Heart right ventricle (tissue), 16 donors: ENCODE measurements at regions not wholly inside any gene's neighbourhood (a gene's known extent, or its start where the extent isn't known, plus 50 kb on each side); places are given as distances from the start of the nearest gene placed in this dataset.

Experiments used
- ATAC-seq, 8 donors: fragments of 200-7000 bp; cut with Tn5 transposase; one replicate each; pipeline ENCODE4 v1.9.1; 2020; ENCODE audit warnings: mild to moderate bottlenecking in 8 of 8, moderate library complexity in 8 of 8, moderate number of reproducible peaks in 1 of 8
- DNase-seq, 2 donors: peaks; one replicate each; pipeline ENCODE4 v3.0.0-alpha.2; 2020
- H3K27ac ChIP-seq, 10 donors: fragments of 200-600 bp; sonication (generic) in 2 of 10; one replicate each; pipeline versions ENCODE4 v1.5.0 to v1.8.0; 2020 to 2022; ENCODE audit warnings: mild to moderate bottlenecking in 3 of 10
- H3K27me3 ChIP-seq, 7 donors: fragments of 200-600 bp; one replicate each; pipeline ENCODE4 v1.8.0; 2021 to 2022; ENCODE audit warnings: mild to moderate bottlenecking in 2 of 7
- H3K36me3 ChIP-seq, 9 donors: fragments of 200-600 bp; sonication (generic) in 1 of 9; one replicate each; pipeline versions ENCODE4 v1.5.0 to v1.8.0; 2020 to 2022; ENCODE audit warnings: mild to moderate bottlenecking in 2 of 9
- H3K4me1 ChIP-seq, 9 donors: fragments of 200-600 bp; sonication (generic) in 1 of 9; one replicate each; pipeline versions ENCODE4 v1.5.0 to v1.8.0; 2020 to 2022; ENCODE audit warnings: mild to moderate bottlenecking in 4 of 9
- H3K4me3 ChIP-seq, 10 donors: fragments of 200-600 bp; sonication (generic) in 2 of 10; one replicate each; pipeline versions ENCODE4 v1.5.0 to v1.8.0; 2020 to 2022; ENCODE audit warnings: mild to moderate bottlenecking in 7 of 10, moderate library complexity in 2 of 10
- H3K9me3 ChIP-seq, 11 donors: fragments of 200-600 bp in 10 of 11; sonication (generic) in 2 of 11; one replicate each; pipeline versions ENCODE4 v1.5.0 to v1.8.0; 2013 to 2022; ENCODE audit warnings: mild to moderate bottlenecking in 2 of 11, control low read depth in 1 of 11, moderate library complexity in 1 of 11
- WGBS, 2 donors: extraction: QIAGEN DNeasy Blood & Tissue Kit; methylation state at CpG; one replicate each; pipeline ENCODE4 v1.1.7; 2013; ENCODE audit warnings: inconsistent platforms in 1 of 2; 5-methylcytosine and 5-hydroxymethylcytosine counted together
- intact Hi-C, 10 donors: fragments of 100-400 bp; cut with DNase I; formaldehyde crosslinking; loops; one replicate each; pipeline versions ENCODE4 v1.11.1 to v1.14.2; 2022
- TF ChIP-seq, protein P1 (sequence below), 9 donors: fragments of 200-600 bp; sonication (generic) in 2 of 9; IDR thresholded peaks; one replicate each; pipeline versions ENCODE4 v1.5.0 to v1.8.0; 2021 to 2022; ENCODE audit warnings: antibody characterized with exemption in 9 of 9, mild to moderate bottlenecking in 5 of 9, moderate library complexity in 1 of 9
- donor health status: Arrhythmogenic right ventricular cardiomyopathy.
- donor health status: ischemic (EF 13 %, LVEDD 7.1; RV severe dilation, severe dysfunction).
- donor health status: healthy with polysubstance abuse.
- donor health status: DM: no; HTN: yes; CAD: no.
- donor health status: DM: no; HTN: no; CAD: no.
- donor health status: ischemic (EF 25% LVEDD 6.9; RV normal size, moderate dysfunction).
- donor health status: ischemic (EF 25% LVEDD 5.7; RV mildly dilated, moderate dysfunction).
- donor health status: healthy.
- donor health status: DM: yes; HTN: yes; CAD: no.
- donor health status: Ischemic cardiomyopathy.
- donor health status: ischemic (EF 35%, LVEDD 5.7; RV mildly dilated, moderate dysfunction).
- donor health status: nonischemic (EF 11% LVEDD 7.7; RV severe dilation, severe dysfunction).
- donor health status: DM: yes; HTN: yes; CAD: no.
- donor health status: PGD.
- donor health status: ischemic (EF 29% LVEDD 5.4; RV normal size, mild dysfunction).
- donor health status: nonischemic (EF 23%, LVEDD 6.1; RV moderate dilation, normal function).

DNA sequence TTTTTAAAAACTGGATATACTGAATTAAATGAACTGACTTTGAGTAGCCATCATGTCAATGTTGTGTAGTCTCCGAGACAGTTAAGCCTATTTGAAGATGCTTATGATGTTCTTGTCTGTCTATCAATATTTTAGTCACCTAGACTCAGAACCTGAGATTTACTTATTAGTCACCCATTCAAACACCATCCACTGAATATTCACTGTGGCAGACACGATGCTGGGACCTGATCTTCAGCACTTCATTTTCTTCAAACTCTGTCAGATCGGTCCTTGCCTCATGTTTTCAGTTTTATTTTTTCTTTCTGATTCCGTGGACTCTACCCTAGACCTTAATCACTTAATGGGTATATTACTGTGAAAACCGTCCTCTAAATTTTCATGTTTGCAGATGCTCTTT lies 123.7 kb upstream of the MCHR2 start:
- TF ChIP-seq, protein P1, sequence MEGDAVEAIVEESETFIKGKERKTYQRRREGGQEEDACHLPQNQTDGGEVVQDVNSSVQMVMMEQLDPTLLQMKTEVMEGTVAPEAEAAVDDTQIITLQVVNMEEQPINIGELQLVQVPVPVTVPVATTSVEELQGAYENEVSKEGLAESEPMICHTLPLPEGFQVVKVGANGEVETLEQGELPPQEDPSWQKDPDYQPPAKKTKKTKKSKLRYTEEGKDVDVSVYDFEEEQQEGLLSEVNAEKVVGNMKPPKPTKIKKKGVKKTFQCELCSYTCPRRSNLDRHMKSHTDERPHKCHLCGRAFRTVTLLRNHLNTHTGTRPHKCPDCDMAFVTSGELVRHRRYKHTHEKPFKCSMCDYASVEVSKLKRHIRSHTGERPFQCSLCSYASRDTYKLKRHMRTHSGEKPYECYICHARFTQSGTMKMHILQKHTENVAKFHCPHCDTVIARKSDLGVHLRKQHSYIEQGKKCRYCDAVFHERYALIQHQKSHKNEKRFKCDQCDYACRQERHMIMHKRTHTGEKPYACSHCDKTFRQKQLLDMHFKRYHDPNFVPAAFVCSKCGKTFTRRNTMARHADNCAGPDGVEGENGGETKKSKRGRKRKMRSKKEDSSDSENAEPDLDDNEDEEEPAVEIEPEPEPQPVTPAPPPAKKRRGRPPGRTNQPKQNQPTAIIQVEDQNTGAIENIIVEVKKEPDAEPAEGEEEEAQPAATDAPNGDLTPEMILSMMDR (IDR thresholded peaks at IDR 0.05): no peak
- Histone ChIP-seq H3K27me3 (peaks cover 0 to 10% (median 0%) of the 10 kb centered on the region in 7 donors), H3K4me1 (no peaks in the 10 kb centered on the region), H3K4me3 (no peak overlapping the region), H3K36me3 (no peaks in the 10 kb centered on the region), H3K27ac (no peak overlapping the region), H3K9me3 (no peaks in the 10 kb centered on the region)
- no peak for ATAC-seq
- intact Hi-C loops: loop anchor here (1.0 to 10.0 kb wide), 7 partner anchors 360 to 547 kb away; no protein-coding TSS in a partner anchor
- WGBS, 2 donors: 86 to 89% methylated on average over 5 of the region's 5 CpGs
- DNase-seq: no peak

- Histone ChIP-seq H3K27ac (no peak overlapping the region), H3K27me3 (peaks cover 0 to 10% (median 0%) of the 10 kb centered on the region in 7 donors), H3K36me3 (no peaks in the 10 kb centered on the region), H3K4me3 (no peak overlapping the region), H3K4me1 (no peaks in the 10 kb centered on the region), H3K9me3 (no peaks in the 10 kb centered on the region)
- WGBS, 2 donors: 24 to 32% methylated on average over 4 of the region's 4 CpGs
- ATAC-seq (no peak), DNase-seq (peak in 1 of 2 donors; percentile 29)
- TF ChIP-seq, protein P1 (IDR thresholded peaks at IDR 0.05): peak; percentile 34 to 72 (median 64)
- intact Hi-C loops: loop anchor here (1.0 to 10.0 kb wide), 7 partner anchors 361 to 548 kb away; no protein-coding TSS in a partner anchor
Observed at GRCh38 chr6:100116411-100117194, 122.6 kb upstream of the MCHR2 start.

DNA sequence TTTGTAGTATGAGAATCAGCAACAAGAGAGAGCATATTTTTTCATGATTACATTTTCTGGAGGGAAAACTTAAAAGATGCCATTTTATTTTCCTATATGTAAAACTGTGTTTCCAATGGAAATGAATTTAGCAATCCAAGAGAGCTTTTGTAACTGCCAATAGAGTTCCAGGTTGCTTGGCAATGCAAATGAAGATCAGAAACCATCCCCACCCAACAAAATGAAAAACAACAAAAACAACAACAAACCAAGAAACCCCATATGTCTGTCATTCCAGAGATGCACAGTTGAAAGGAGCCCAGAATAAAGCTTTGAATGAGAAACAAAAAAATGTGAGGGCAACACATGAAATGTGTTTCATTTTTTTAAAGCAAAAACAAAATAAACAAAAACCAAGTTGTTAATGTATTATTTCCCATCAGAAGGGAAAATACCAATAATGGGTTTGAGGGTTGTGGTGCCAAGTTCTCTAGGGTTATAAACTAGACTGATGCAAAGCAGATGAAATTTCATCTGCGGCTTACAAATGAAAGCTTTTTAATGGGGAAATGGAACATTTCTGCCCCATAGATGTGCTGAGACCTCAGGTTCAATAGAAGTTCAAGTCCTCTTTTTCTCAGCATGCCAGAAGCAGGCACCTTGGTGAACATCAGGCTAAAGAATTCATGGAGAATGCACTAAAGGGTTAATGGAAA lies 121.5 kb upstream of the MCHR2 start:
- ATAC-seq: no peak
- DNase-seq: no peak
- Histone ChIP-seq H3K36me3 (no peaks in the 10 kb centered on the region), H3K4me3 (no peak overlapping the region), H3K27me3 (peaks cover 0 to 10% (median 0%) of the 10 kb centered on the region in 7 donors), H3K27ac (no peak overlapping the region), H3K4me1 (no peaks in the 10 kb centered on the region), H3K9me3 (no peaks in the 10 kb centered on the region)
- WGBS, 2 donors: 87 to 90% methylated on average over 1 of the region's 1 CpG
- intact Hi-C loops: loop anchor here (1.0 to 10.0 kb wide), 7 partner anchors 362 to 549 kb away; no protein-coding TSS in a partner anchor
- TF ChIP-seq, protein P1 (IDR thresholded peaks at IDR 0.05): no peak

DNA sequence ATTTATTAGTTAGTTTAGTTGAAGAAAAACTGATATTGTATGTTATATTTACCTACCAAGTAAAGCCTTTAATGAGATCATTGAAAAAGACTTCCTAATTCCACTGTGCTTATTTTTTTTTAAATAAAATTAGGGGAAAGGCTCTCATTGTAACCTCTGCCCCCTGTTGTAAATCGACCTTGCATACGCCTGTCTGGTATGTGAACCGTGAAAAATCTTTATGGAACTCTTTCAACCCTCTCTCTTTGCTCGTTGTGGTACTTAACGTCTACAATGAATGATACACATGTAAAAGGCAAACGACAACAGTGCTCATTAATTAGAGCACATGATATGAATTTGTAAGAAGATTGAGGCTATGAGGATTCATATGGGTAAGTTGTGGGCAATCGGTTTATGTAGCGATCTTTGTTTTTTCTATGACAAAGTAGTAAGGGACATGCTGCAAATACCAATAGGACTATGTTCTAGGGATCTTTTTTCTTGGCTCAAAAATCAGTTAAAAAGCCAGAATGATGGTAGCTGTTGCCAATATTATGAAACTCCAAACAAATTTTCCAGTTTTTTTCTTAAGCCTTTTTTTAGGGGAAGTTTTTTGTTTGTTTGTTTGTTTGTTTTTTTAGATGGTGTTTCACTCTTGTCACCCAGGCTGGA lies 119.0 kb upstream of the MCHR2 start:
- Histone ChIP-seq H3K4me3 (no peak overlapping the region), H3K4me1 (no peaks in the 10 kb centered on the region), H3K27ac (no peak overlapping the region), H3K9me3 (no peaks in the 10 kb centered on the region), H3K36me3 (no peaks in the 10 kb centered on the region), H3K27me3 (peaks cover 0 to 16% (median 4%) of the 10 kb centered on the region in 7 donors)
- DNase-seq (no peak), ATAC-seq (no peak)
- TF ChIP-seq, protein P1 (IDR thresholded peaks at IDR 0.05): no peak
- intact Hi-C loops: loop anchor here in 5 of 10 donors (5.0 to 10.0 kb wide), 3 partner anchors 364 to 552 kb away; no protein-coding TSS in a partner anchor
- WGBS, 2 donors: 65 to 70% methylated on average over 8 of the region's 8 CpGs
